Astrocyte (in vitro differentiated cells and primary cell): ENCODE measurements at regions not wholly inside any gene's neighbourhood (a gene's known extent, or its start where the extent isn't known, plus 50 kb on each side); places are given as distances from the start of the nearest gene placed in this dataset.

Source experiments
- DNase-seq: peaks from one replicate; pipeline ENCODE4 v3.0.0-alpha.2; 2010; ENCODE audit warnings: low read depth
- FAIRE-seq: peaks from 2 replicates; lab custom pipeline; 2011; peaks lifted over from hg19 to GRCh38; lab: Jason Lieb, UNC
- H2AFZ ChIP-seq: 2 replicates; pipeline ENCODE4 v1.6.0; 2012; ENCODE audit warnings: low read depth, low read length, inconsistent platforms
- H3K27ac ChIP-seq: 2 replicates; pipeline ENCODE4 v1.5.1; 2011; ENCODE audit warnings: low read depth, low read length, inconsistent platforms
- H3K27me3 ChIP-seq: 2 replicates; pipeline ENCODE4 v1.6.0; 2011; ENCODE audit warnings: low read length, inconsistent platforms; ENCODE audit not compliant: insufficient read depth
- H3K36me3 ChIP-seq: 2 replicates; pipeline ENCODE4 v1.5.1; 2011; ENCODE audit warnings: low read length, inconsistent platforms; ENCODE audit not compliant: insufficient read depth
- H3K4me1 ChIP-seq: 2 replicates; pipeline ENCODE4 v1.5.1; 2011; ENCODE audit warnings: low read length, inconsistent platforms; ENCODE audit not compliant: insufficient read depth
- H3K4me2 ChIP-seq: 2 replicates; pipeline ENCODE4 v1.6.0; 2012; ENCODE audit warnings: low read length, inconsistent platforms
- H3K4me3 ChIP-seq: 2 replicates; pipeline ENCODE4 v1.5.1; 2011; ENCODE audit warnings: low read depth, mild to moderate bottlenecking, low read length, inconsistent platforms; ENCODE audit not compliant: insufficient read depth
- H3K79me2 ChIP-seq: 2 replicates; pipeline ENCODE4 v1.6.0; 2012; ENCODE audit warnings: mild to moderate bottlenecking, low read length, inconsistent platforms; ENCODE audit not compliant: insufficient read depth
- H3K9ac ChIP-seq: 2 replicates; pipeline ENCODE4 v1.6.0; 2012; ENCODE audit warnings: mild to moderate bottlenecking, low read length, inconsistent platforms
- H3K9me3 ChIP-seq: 2 replicates; pipeline ENCODE4 v1.5.1; 2012; ENCODE audit warnings: low read depth, mild to moderate bottlenecking, low read length, inconsistent platforms; ENCODE audit not compliant: insufficient read depth
- H4K20me1 ChIP-seq: 2 replicates; pipeline ENCODE4 v1.6.0; 2012; ENCODE audit warnings: low read length, inconsistent platforms; ENCODE audit not compliant: insufficient read depth
- H3K27ac Mint-ChIP-seq: one replicate; pipeline ENCODE4 v1.8.0; 2021; ENCODE audit warnings: mild to moderate bottlenecking, mixed read lengths; ENCODE audit not compliant: unreplicated experiment
- H3K27me3 Mint-ChIP-seq: one replicate; pipeline ENCODE4 v1.8.0; 2021; ENCODE audit warnings: low read depth, mixed read lengths; ENCODE audit not compliant: unreplicated experiment
- H3K36me3 Mint-ChIP-seq: one replicate; pipeline ENCODE4 v1.8.0; 2021; ENCODE audit warnings: low read depth, mixed read lengths; ENCODE audit not compliant: unreplicated experiment
- H3K4me1 Mint-ChIP-seq: one replicate; pipeline ENCODE4 v1.8.0; 2021; ENCODE audit warnings: low read depth, mixed read lengths; ENCODE audit not compliant: unreplicated experiment
- H3K4me3 Mint-ChIP-seq: one replicate; pipeline ENCODE4 v1.8.0; 2021; ENCODE audit warnings: mild to moderate bottlenecking, moderate library complexity, mixed read lengths; ENCODE audit not compliant: unreplicated experiment
- H3K9me3 Mint-ChIP-seq: one replicate; pipeline ENCODE4 v1.8.0; 2021; ENCODE audit warnings: mild to moderate bottlenecking, mixed read lengths; ENCODE audit not compliant: unreplicated experiment
- EZH2 ChIP-seq: IDR thresholded peaks from 2 replicates; pipeline ENCODE4 v1.6.1; 2012; ENCODE audit warnings: mild to moderate bottlenecking, low read length, inconsistent platforms; ENCODE audit not compliant: insufficient read depth
- TF ChIP-seq, protein P1 (sequence below): IDR thresholded peaks from 2 replicates; pipeline ENCODE4 v1.5.1; 2011; ENCODE audit warnings: low read depth, mild to moderate bottlenecking, inconsistent platforms, low read length, moderate library complexity; ENCODE audit not compliant: insufficient read depth

DNA sequence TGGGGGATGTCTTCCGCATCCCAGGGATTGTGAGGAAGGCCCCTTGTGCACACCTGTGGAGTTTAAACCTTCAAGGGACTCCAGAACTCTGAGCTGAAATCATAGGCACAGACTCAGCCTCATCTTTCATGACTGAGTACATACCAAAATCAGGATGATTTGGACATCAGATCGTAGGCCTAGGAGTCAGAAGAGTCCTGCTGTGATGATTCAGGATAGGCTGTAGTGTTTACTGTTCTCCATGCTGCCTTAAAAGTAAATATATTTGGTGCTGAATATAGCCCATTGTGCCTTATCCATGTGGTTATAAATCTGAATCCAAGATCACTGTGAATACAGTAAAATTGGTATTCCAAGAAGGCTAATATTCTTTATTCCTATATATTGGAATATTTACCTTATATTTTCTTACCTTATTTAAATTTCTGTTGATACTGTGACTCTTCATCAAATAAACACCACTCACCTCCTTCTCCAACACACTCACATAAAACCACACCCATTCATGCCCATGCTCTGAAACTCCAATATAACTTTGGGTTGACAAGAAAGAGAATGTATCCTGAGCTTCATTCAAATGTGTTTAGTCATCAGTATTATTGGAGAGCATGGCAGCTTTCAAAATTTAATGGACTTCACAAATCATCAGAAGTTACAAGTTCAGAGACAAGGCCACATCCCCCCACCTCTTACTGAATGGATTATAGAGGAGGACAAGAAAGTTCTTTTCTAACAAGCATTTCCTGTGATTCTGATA is 561.4 kb upstream of the LINC00305 start:
- H3K4me1 Mint-ChIP-seq: no peaks in the 10 kb centered on the region
- Histone ChIP-seq H4K20me1 (no peaks in the 10 kb centered on the region), H2AFZ (no peak overlapping the region), H3K4me3 (no peak overlapping the region), H3K4me1 (no peaks in the 10 kb centered on the region), H3K9me3 (no peaks in the 10 kb centered on the region), H3K36me3 (no peaks in the 10 kb centered on the region), H3K4me2 (no peak overlapping the region), H3K27me3 (no peaks in the 10 kb centered on the region), H3K9ac (no peak overlapping the region), H3K27ac (no peak overlapping the region), H3K79me2 (no peaks in the 10 kb centered on the region)
- H3K27me3 Mint-ChIP-seq: no peaks in the 10 kb centered on the region
- no peak overlapping the region for H3K4me3 Mint-ChIP-seq
- TF ChIP-seq EZH2: no peak
- TF ChIP-seq, protein P1, sequence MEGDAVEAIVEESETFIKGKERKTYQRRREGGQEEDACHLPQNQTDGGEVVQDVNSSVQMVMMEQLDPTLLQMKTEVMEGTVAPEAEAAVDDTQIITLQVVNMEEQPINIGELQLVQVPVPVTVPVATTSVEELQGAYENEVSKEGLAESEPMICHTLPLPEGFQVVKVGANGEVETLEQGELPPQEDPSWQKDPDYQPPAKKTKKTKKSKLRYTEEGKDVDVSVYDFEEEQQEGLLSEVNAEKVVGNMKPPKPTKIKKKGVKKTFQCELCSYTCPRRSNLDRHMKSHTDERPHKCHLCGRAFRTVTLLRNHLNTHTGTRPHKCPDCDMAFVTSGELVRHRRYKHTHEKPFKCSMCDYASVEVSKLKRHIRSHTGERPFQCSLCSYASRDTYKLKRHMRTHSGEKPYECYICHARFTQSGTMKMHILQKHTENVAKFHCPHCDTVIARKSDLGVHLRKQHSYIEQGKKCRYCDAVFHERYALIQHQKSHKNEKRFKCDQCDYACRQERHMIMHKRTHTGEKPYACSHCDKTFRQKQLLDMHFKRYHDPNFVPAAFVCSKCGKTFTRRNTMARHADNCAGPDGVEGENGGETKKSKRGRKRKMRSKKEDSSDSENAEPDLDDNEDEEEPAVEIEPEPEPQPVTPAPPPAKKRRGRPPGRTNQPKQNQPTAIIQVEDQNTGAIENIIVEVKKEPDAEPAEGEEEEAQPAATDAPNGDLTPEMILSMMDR: no peak
- FAIRE-seq: no peak
- DNase-seq: no peak
- no peaks in the 10 kb centered on the region for H3K36me3 Mint-ChIP-seq
- H3K9me3 Mint-ChIP-seq: no peaks in the 10 kb centered on the region
- no peak overlapping the region for H3K27ac Mint-ChIP-seq

DNA sequence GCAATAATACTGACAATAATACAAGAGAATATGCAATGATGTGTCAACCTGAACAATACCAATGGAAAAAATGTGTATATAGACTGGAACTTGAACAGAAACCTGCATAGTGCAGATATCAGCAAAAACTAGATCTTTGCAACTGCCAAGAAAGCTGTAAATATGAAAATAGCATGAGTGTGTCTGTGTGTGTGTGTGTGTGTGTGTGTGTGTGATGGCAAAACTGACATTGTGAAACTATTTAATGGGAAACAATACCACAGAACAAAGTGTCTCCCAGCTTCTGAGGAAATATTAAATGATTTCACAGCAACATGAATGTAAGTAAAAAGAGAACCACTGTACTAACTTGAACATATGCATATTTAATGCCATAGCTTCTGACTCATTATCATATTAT is 558.2 kb upstream of the LINC00305 start:
- H2AFZ ChIP-seq: no peak overlapping the region
- Mint-ChIP-seq H3K4me3 (no peak overlapping the region), H3K27ac (no peak overlapping the region), H3K4me1 (no peaks in the 10 kb centered on the region), H3K9me3 (no peaks in the 10 kb centered on the region), H3K36me3 (no peaks in the 10 kb centered on the region), H3K27me3 (no peaks in the 10 kb centered on the region)
- FAIRE-seq: no peak
- H3K4me3 ChIP-seq: no peak overlapping the region
- H3K4me1 ChIP-seq: no peaks in the 10 kb centered on the region
- H3K36me3 ChIP-seq: no peaks in the 10 kb centered on the region
- no peak for DNase-seq
- TF ChIP-seq, protein P1: no peak
- TF ChIP-seq EZH2: no peak
- no peaks in the 10 kb centered on the region for H3K27me3 ChIP-seq
- H4K20me1 ChIP-seq: no peaks in the 10 kb centered on the region
- H3K27ac ChIP-seq: no peak overlapping the region
- no peak overlapping the region for H3K4me2 ChIP-seq
- no peak overlapping the region for H3K9ac ChIP-seq
- H3K9me3 ChIP-seq: no peaks in the 10 kb centered on the region
- H3K79me2 ChIP-seq: no peaks in the 10 kb centered on the region

DNA sequence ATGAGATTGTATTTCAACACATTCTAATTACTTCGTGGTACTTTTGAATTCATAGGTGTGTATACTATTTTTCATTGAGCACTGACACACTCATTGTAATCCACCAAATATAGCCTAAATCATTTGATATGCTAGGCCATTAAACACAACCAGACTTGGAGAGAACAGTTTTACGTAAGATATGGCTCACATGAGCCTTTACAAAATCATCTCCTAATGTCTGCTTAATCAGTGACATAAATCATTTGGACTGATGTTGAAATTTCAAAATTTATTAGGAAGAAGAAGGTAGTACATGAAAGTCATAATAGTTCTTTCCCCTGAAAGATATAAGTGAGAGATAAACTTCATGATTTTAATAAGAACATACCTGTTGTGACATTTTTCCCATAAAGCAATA is 550.2 kb upstream of the LINC00305 start:
- Histone ChIP-seq H3K27ac (no peak overlapping the region), H3K4me1 (no peaks in the 10 kb centered on the region), H3K9ac (no peak overlapping the region), H3K4me3 (no peak overlapping the region), H4K20me1 (no peaks in the 10 kb centered on the region), H3K79me2 (no peaks in the 10 kb centered on the region), H3K9me3 (no peaks in the 10 kb centered on the region), H2AFZ (no peak overlapping the region), H3K36me3 (no peaks in the 10 kb centered on the region), H3K27me3 (no peaks in the 10 kb centered on the region), H3K4me2 (no peak overlapping the region)
- no peaks in the 10 kb centered on the region for H3K36me3 Mint-ChIP-seq
- TF ChIP-seq, protein P1: no peak
- no peak for TF ChIP-seq EZH2
- no peaks in the 10 kb centered on the region for H3K4me1 Mint-ChIP-seq
- H3K4me3 Mint-ChIP-seq: no peak overlapping the region
- FAIRE-seq (peak; percentile 26), DNase-seq (no peak)
- no peaks in the 10 kb centered on the region for H3K27me3 Mint-ChIP-seq
- H3K27ac Mint-ChIP-seq: no peak overlapping the region
- H3K9me3 Mint-ChIP-seq: no peaks in the 10 kb centered on the region
